ENCODE measurements at regions not wholly inside any gene's neighbourhood (a gene's known extent, or its start where the extent isn't known, plus 50 kb on each side); places are given as distances from the start of the nearest gene placed in this dataset.

DNA sequence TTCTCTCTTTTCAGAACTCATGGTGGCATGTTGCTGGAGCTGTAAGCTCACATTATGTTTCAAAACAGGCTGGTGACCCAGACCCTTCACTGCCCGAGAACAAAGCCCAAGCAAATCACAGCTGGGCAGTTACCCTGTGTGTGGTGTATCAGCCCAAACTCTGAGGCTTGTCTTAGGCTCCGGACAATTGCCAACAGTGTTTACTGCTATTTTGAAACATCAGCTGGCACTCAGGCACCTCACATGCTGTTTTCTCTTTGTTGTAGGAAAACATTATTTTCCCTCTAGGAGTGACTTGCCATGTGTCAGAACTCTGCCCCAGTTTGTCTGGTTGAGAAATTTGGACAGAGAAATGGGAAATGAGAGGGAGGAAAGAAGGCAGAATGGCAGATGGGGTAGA, 237.6 kb upstream of the APCDD1 start:
- TF ChIP-seq, protein P1, sequence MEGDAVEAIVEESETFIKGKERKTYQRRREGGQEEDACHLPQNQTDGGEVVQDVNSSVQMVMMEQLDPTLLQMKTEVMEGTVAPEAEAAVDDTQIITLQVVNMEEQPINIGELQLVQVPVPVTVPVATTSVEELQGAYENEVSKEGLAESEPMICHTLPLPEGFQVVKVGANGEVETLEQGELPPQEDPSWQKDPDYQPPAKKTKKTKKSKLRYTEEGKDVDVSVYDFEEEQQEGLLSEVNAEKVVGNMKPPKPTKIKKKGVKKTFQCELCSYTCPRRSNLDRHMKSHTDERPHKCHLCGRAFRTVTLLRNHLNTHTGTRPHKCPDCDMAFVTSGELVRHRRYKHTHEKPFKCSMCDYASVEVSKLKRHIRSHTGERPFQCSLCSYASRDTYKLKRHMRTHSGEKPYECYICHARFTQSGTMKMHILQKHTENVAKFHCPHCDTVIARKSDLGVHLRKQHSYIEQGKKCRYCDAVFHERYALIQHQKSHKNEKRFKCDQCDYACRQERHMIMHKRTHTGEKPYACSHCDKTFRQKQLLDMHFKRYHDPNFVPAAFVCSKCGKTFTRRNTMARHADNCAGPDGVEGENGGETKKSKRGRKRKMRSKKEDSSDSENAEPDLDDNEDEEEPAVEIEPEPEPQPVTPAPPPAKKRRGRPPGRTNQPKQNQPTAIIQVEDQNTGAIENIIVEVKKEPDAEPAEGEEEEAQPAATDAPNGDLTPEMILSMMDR (tag by site-specific recombination; IDR thresholded peaks at IDR 0.05) = no peak
- TF ChIP-seq SP2 (tag by site-specific recombination; IDR thresholded peaks at IDR 0.05) = no peak
- TF ChIP-seq, protein P2, sequence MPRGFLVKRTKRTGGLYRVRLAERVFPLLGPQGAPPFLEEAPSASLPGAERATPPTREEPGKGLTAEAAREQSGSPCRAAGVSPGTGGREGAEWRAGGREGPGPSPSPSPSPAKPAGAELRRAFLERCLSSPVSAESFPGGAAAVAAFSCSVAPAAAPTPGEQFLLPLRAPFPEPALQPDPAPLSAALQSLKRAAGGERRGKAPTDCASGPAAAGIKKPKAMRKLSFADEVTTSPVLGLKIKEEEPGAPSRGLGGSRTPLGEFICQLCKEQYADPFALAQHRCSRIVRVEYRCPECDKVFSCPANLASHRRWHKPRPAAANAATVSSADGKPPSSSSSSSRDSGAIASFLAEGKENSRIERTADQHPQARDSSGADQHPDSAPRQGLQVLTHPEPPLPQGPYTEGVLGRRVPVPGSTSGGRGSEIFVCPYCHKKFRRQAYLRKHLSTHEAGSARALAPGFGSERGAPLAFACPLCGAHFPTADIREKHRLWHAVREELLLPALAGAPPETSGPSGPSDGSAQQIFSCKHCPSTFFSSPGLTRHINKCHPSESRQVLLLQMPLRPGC (tag by site-specific recombination; IDR thresholded peaks at IDR 0.05) = no peak
- TF ChIP-seq ZNF184 (tag by site-specific recombination; IDR thresholded peaks at IDR 0.05) = no peak
- TF ChIP-seq, protein P3, sequence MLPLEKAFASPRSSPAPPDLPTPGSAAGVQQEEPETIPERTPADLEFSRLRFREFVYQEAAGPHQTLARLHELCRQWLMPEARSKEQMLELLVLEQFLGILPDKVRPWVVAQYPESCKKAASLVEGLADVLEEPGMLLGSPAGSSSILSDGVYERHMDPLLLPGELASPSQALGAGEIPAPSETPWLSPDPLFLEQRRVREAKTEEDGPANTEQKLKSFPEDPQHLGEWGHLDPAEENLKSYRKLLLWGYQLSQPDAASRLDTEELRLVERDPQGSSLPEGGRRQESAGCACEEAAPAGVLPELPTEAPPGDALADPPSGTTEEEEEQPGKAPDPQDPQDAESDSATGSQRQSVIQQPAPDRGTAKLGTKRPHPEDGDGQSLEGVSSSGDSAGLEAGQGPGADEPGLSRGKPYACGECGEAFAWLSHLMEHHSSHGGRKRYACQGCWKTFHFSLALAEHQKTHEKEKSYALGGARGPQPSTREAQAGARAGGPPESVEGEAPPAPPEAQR (tag by site-specific recombination; IDR thresholded peaks at IDR 0.05) = no peak
- no peak for TF ChIP-seq ZNF623 (tag by site-specific recombination; IDR thresholded peaks at IDR 0.05)
